ENCODE measurements at regions not wholly inside any gene's neighbourhood (a gene's known extent, or its start where the extent isn't known, plus 50 kb on each side); places are given as distances from the start of the nearest gene placed in this dataset.
A peak's percentile ranks its signal among the peaks of the same experiment; 100 is the strongest.

GRCh38 chr12:54725233-54725843 lies 77.2 kb upstream of the DCD start:
- TF ChIP-seq CTCF (IDR thresholded peaks at IDR 0.05), result peak; percentile 53

GRCh38 chr12:54723379-54724256 lies 75.5 kb upstream of the DCD start:
- peak; percentile 77 for TF ChIP-seq CTCF (IDR thresholded peaks at IDR 0.05)

- no peak for TF ChIP-seq CTCF (IDR thresholded peaks at IDR 0.05)
Observed at GRCh38 chr12:54721312-54721711, 73.1 kb upstream of the DCD start.

- TF ChIP-seq CTCF (IDR thresholded peaks at IDR 0.05), result no peak
Observed at GRCh38 chr12:54719691-54720090, 71.5 kb upstream of the DCD start.

GRCh38 chr12:54716261-54716660 lies 68.1 kb upstream of the DCD start:
- no peak for TF ChIP-seq CTCF (IDR thresholded peaks at IDR 0.05)

- TF ChIP-seq CTCF (IDR thresholded peaks at IDR 0.05), result no peak
Observed at GRCh38 chr12:54711669-54712068, 63.5 kb upstream of the DCD start.

GRCh38 chr12:54708826-54709225 lies 60.7 kb upstream of the DCD start:
- no peak for TF ChIP-seq CTCF (IDR thresholded peaks at IDR 0.05)
